GM23338 (cell line): ENCODE measurements at regions not wholly inside any gene's neighbourhood (a gene's known extent, or its start where the extent isn't known, plus 50 kb on each side); places are given as distances from the start of the nearest gene placed in this dataset.

Experiments used
- ATAC-seq: fragments of 200-7000 bp; cut with Tn5 transposase; 3 replicates; pipeline ENCODE4 v1.9.1; 2020
- DNase-seq: peaks from one replicate; pipeline ENCODE4 v3.0.0-alpha.2; 2015; ENCODE audit warnings: low spot score
- H2AFZ ChIP-seq: fragments of 200-600 bp; sonication (generic); 2 replicates; pipeline ENCODE4 v1.8.0; 2016; ENCODE audit warnings: antibody characterized with exemption, mild to moderate bottlenecking, moderate library complexity
- H3F3A ChIP-seq: fragments of 200-600 bp; sonication (generic); replicated peaks from 2 replicates; pipeline ENCODE4 v1.8.0; 2017; ENCODE audit warnings: antibody characterized with exemption, mixed run types, low read depth
- H3K27ac ChIP-seq: fragments of 200-600 bp; sonication (generic); 2 replicates; pipeline ENCODE4 v1.6.1; 2016; ENCODE audit warnings: low read depth
- H3K27me3 ChIP-seq: fragments of 200-600 bp; sonication (generic); 2 replicates; pipeline ENCODE4 v1.8.0; 2016; ENCODE audit warnings: mild to moderate bottlenecking, mixed run types, moderate library complexity; ENCODE audit not compliant: insufficient read depth
- H3K36me3 ChIP-seq: fragments of 200-600 bp; sonication (generic); 2 replicates; pipeline ENCODE4 v1.8.0; 2016; ENCODE audit warnings: mild to moderate bottlenecking; ENCODE audit not compliant: insufficient read depth
- H3K4me1 ChIP-seq: fragments of 200-600 bp; sonication (generic); 2 replicates; pipeline ENCODE4 v1.8.0; 2016; ENCODE audit warnings: mild to moderate bottlenecking, moderate library complexity; ENCODE audit not compliant: insufficient read depth
- H3K4me2 ChIP-seq: fragments of 200-600 bp; sonication (generic); 2 replicates; pipeline ENCODE4 v1.7.1; 2017; ENCODE audit warnings: mixed run types
- H3K4me3 ChIP-seq: fragments of 200-600 bp; sonication (generic); 2 replicates; pipeline ENCODE4 v1.6.1; 2016; ENCODE audit warnings: mixed run types
- H3K79me2 ChIP-seq: fragments of 200-600 bp; sonication (generic); replicated peaks from 2 replicates; pipeline ENCODE4 v1.8.0; 2017; ENCODE audit warnings: mild to moderate bottlenecking; ENCODE audit not compliant: insufficient read depth
- H3K9me2 ChIP-seq: fragments of 200-600 bp; sonication (generic); 2 replicates; pipeline ENCODE4 v1.8.0; 2017; ENCODE audit not compliant: insufficient read depth
- H4K20me1 ChIP-seq: fragments of 200-600 bp; sonication (generic); replicated peaks from 2 replicates; pipeline ENCODE4 v1.8.0; 2017; ENCODE audit warnings: mild to moderate bottlenecking; ENCODE audit not compliant: insufficient read depth
- H3K27ac Mint-ChIP-seq: 2 replicates; pipeline ENCODE4 v1.8.0; 2020; ENCODE audit warnings: inconsistent platforms, mild to moderate bottlenecking, moderate library complexity, mixed read lengths
- H3K27me3 Mint-ChIP-seq: 3 replicates; pipeline ENCODE4 v1.8.0; 2022; ENCODE audit warnings: low read depth, mild to moderate bottlenecking, moderate library complexity, mixed read lengths, inconsistent platforms; ENCODE audit not compliant: insufficient read depth, poor library complexity
- H3K36me3 Mint-ChIP-seq: 3 replicates; pipeline ENCODE4 v1.8.0; 2021; ENCODE audit warnings: low read depth, mild to moderate bottlenecking, inconsistent platforms, moderate library complexity, mixed read lengths
- H3K4me1 Mint-ChIP-seq: 3 replicates; pipeline ENCODE4 v1.8.0; 2020; ENCODE audit warnings: mild to moderate bottlenecking, inconsistent platforms, mixed read lengths
- H3K4me3 Mint-ChIP-seq: 3 replicates; pipeline ENCODE4 v1.8.0; 2021; ENCODE audit warnings: moderate library complexity, mild to moderate bottlenecking, inconsistent platforms, mixed read lengths
- H3K9me3 Mint-ChIP-seq: 3 replicates; pipeline ENCODE4 v1.8.0; 2020; ENCODE audit warnings: moderate library complexity, mild to moderate bottlenecking, inconsistent platforms, mixed read lengths
- CREB1 ChIP-seq: fragments of 250-450 bp; sonication (Bioruptor Pico); IDR thresholded peaks from 2 replicates; pipeline ENCODE4 v1.5.0; 2020; ENCODE audit warnings: low read depth, mild to moderate bottlenecking, moderate library complexity
- EZH2phosphoT487 ChIP-seq: fragments of 200-600 bp; sonication (generic); IDR thresholded peaks from one replicate; pipeline ENCODE4 v1.8.1; 2018; ENCODE audit warnings: antibody characterized with exemption; ENCODE audit not compliant: unreplicated experiment
- NANOG ChIP-seq: IDR thresholded peaks from 2 replicates; pipeline ENCODE4 v1.6.1; 2016; ENCODE audit warnings: antibody characterized with exemption, borderline replicate concordance
- POLR2AphosphoS5 ChIP-seq: IDR thresholded peaks from 2 replicates; pipeline ENCODE4 v1.6.1; 2016; ENCODE audit warnings: antibody characterized with exemption, low read depth
- REST ChIP-seq: IDR thresholded peaks from one replicate; pipeline ENCODE4 v1.6.1; 2018; ENCODE audit warnings: antibody characterized with exemption; ENCODE audit not compliant: unreplicated experiment
- ZNF114 ChIP-seq: fragments of 250-450 bp; sonication (Bioruptor Pico); IDR thresholded peaks from 2 replicates; pipeline ENCODE4 v1.5.0; 2020; ENCODE audit warnings: mild to moderate bottlenecking, moderate library complexity
- ZNF462 ChIP-seq: fragments of 250-450 bp; sonication (Bioruptor Pico); IDR thresholded peaks from 2 replicates; pipeline ENCODE4 v1.5.0; 2020; ENCODE audit warnings: mild to moderate bottlenecking, moderate library complexity

GRCh38 chr10:132475086-132475485, 62.5 kb upstream of the INPP5A start:
- Histone ChIP-seq H3K79me2 (no peaks in the 10 kb centered on the region), H3K36me3 (no peaks in the 10 kb centered on the region), H3K4me1 (no peaks in the 10 kb centered on the region), H3K9me2 (no peaks in the 10 kb centered on the region), H3K4me2 (no peak overlapping the region), H2AFZ (no peak overlapping the region), H4K20me1 (no peaks in the 10 kb centered on the region), H3K4me3 (no peak overlapping the region), H3F3A (no peaks in the 10 kb centered on the region), H3K27me3 (no peaks in the 10 kb centered on the region), H3K27ac (no peak overlapping the region)
- H3K4me3 Mint-ChIP-seq: no peak overlapping the region
- no peak overlapping the region for H3K27ac Mint-ChIP-seq
- H3K9me3 Mint-ChIP-seq: peaks cover 18% of the 10 kb centered on the region
- H3K36me3 Mint-ChIP-seq: no peaks in the 10 kb centered on the region
- DNase-seq (no peak), ATAC-seq (no peak)
- TF ChIP-seq NANOG: no peak
- TF ChIP-seq REST: no peak
- TF ChIP-seq CREB1 (CRISPR knock-in tag): no peak
- TF ChIP-seq ZNF462 (CRISPR knock-in tag): no peak
- TF ChIP-seq POLR2AphosphoS5: no peak
- no peak for TF ChIP-seq EZH2phosphoT487
- no peak for TF ChIP-seq ZNF114
- H3K4me1 Mint-ChIP-seq: no peaks in the 10 kb centered on the region; the same call in 2 of the 3 replicates
- no peaks in the 10 kb centered on the region for H3K27me3 Mint-ChIP-seq
